ENCODE measurements at regions not wholly inside any gene's neighbourhood (a gene's known extent, or its start where the extent isn't known, plus 50 kb on each side); places are given as distances from the start of the nearest gene placed in this dataset.

- intact Hi-C loops (cut with DNase I), result no loop called here
- no peaks in the 10 kb centered on the region for H3K4me1 ChIP-seq
- DNase-seq (no peak), ATAC-seq (no peak)
- H3K36me3 ChIP-seq, result no peaks in the 10 kb centered on the region
- no peak overlapping the region for H3K27ac ChIP-seq
- H3K27me3 ChIP-seq, result peaks cover 0 to 3% of the 10 kb centered on the region in 2 donors
- H3K4me3 ChIP-seq, result no peak overlapping the region
- H3K9me3 ChIP-seq, result no peaks in the 10 kb centered on the region
- no peak for TF ChIP-seq CTCF (IDR thresholded peaks at IDR 0.05)
Observed at GRCh38 chr1:230591678-230592077, 50.6 kb upstream of the COG2 start.

DNA sequence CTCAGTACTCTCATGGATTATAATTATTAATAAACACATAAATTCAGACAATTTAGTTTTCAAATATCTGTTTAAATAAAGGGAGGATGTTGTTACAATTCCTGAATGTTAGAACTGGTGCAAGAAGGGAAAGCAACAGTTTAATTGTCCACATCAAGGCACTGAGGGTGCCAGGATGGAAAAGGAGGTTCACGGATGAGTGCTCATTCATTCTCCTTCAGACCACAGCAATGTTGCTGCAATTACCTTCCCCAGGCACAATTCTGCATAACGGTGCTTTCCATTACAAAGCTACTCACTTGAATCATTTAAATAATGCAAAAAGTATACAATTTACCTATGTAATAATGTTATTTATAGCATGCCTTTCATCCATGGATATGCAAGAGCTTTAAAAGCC is 52.3 kb upstream of the COG2 start:
- Histone ChIP-seq H3K36me3 (no peaks in the 10 kb centered on the region), H3K4me3 (no peak overlapping the region), H3K4me1 (no peaks in the 10 kb centered on the region), H3K27ac (no peak overlapping the region), H3K27me3 (peaks cover 0 to 3% of the 10 kb centered on the region in 2 donors), H3K9me3 (no peaks in the 10 kb centered on the region)
- DNase-seq (no peak), ATAC-seq (no peak)
- intact Hi-C loops (cut with DNase I), result no loop called here
- no peak for TF ChIP-seq CTCF (IDR thresholded peaks at IDR 0.05)

DNA sequence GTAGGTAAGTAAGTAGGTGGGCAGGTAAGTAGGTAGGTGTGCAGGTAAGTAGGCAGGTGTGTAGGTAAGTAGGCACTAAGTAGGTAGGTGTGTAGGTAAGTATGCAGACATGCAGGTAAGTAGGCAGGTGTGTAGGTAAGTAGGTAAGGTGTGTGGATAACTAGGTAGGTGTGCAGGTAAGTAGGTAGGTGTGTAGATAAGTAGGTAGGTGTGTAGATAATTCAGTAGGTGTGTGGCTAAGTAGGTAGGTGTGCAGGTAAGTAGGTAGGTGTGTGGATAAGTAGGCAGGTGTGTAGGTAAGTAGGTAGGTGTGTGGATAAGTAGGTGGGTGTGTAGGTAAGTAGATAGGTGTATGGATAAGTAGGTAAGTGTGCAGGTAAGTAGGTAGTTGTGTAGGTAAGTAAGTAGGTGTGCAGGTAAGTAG is 53.9 kb upstream of the COG2 start:
- Histone ChIP-seq H3K27ac (no peak overlapping the region), H3K27me3 (peaks cover 0 to 3% of the 10 kb centered on the region in 2 donors), H3K36me3 (no peaks in the 10 kb centered on the region), H3K9me3 (no peaks in the 10 kb centered on the region), H3K4me1 (no peaks in the 10 kb centered on the region), H3K4me3 (no peak overlapping the region)
- intact Hi-C loops (cut with DNase I), result no loop called here
- DNase-seq (no peak), ATAC-seq (no peak)
- no peak for TF ChIP-seq CTCF (IDR thresholded peaks at IDR 0.05)

DNA sequence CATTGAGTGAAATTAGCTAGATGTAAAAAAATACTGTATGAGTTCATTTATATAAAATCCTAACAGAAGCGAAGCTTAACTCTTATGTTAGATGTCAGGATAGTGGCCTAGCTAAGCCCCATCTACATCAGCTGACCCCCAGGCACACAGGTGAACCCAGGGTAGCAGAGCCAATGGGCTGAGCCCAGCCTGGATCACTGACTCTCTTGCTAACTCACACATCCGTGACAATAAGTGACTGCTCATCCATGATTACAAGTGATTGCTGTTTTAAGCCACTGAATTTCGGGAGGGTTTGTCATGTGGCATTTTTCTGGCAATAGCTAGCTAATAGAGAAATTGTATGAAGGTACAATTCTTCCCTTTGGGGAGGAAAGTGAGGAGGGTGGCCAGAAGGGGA is 55.2 kb upstream of the COG2 start:
- Histone ChIP-seq H3K4me3 (no peak overlapping the region), H3K27me3 (peaks cover 0 to 2% of the 10 kb centered on the region in 2 donors), H3K4me1 (no peaks in the 10 kb centered on the region), H3K27ac (no peak overlapping the region), H3K9me3 (no peaks in the 10 kb centered on the region), H3K36me3 (no peaks in the 10 kb centered on the region)
- ATAC-seq, result no peak
- no peak for DNase-seq
- intact Hi-C loops (cut with DNase I), result no loop called here
- TF ChIP-seq CTCF (IDR thresholded peaks at IDR 0.05), result no peak

DNA sequence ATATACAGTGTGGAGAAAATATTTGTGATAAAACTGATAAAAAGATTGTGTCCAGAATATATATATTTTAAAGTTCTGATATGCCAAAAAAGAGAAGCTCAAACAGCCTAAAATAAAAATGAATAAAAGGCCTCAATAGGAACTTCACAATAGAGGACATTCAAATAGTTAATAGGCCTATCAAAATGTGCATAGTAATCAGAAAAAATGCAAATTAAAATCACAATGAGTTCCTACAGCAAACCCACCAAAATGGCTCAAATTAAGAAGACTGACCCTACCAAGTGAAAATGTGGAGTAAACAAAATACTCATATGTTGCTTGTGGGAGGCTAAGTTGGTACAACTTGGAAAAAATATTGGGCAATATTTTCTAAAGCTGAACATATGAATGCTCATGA is 57.6 kb upstream of the COG2 start:
- DNase-seq (no peak), ATAC-seq (no peak)
- Histone ChIP-seq H3K4me3 (no peak overlapping the region), H3K27me3 (no peaks in the 10 kb centered on the region), H3K4me1 (no peaks in the 10 kb centered on the region), H3K9me3 (no peaks in the 10 kb centered on the region), H3K36me3 (no peaks in the 10 kb centered on the region), H3K27ac (no peak overlapping the region)
- TF ChIP-seq CTCF (IDR thresholded peaks at IDR 0.05), result no peak
- intact Hi-C loops (cut with DNase I), result no loop called here

Data from left lung (tissue), 4 donors.